GM21825 (cell line): ENCODE measurements at regions not wholly inside any gene's neighbourhood (a gene's known extent, or its start where the extent isn't known, plus 50 kb on each side); places are given as distances from the start of the nearest gene placed in this dataset.
"Not testable (repeated sequence)": the region's sequence is repeated elsewhere in the genome, so short reads cannot be mapped to it uniquely, and the experiment has no call there.

ENCODE experiments used
- ATAC-seq: cut with Tn5 transposase; IDR thresholded peaks from one replicate; pipeline ENCODE4 v1.9.1; 2021; ENCODE audit warnings: mild to moderate bottlenecking, moderate library complexity; ENCODE audit not compliant: unreplicated experiment

DNA sequence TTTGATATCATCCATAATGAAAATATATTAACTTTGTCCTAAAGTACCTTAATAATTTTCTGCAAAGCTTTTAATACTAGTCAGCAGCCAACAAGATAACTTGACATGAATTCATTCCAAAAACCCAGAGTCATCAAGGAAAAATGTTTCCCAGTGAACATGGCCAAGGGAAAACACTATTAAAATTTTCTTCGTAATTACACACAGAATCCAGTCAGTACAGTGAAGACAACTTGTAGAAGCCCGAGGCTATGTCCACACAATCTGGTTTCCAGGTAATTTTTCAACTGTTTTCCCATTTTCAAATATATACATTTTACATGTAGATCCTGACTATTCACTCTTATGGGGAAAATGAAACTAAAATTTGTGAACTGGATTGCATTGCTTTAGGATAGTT lies 600.9 kb downstream of the CDH8 start:
- ATAC-seq: no peak

DNA sequence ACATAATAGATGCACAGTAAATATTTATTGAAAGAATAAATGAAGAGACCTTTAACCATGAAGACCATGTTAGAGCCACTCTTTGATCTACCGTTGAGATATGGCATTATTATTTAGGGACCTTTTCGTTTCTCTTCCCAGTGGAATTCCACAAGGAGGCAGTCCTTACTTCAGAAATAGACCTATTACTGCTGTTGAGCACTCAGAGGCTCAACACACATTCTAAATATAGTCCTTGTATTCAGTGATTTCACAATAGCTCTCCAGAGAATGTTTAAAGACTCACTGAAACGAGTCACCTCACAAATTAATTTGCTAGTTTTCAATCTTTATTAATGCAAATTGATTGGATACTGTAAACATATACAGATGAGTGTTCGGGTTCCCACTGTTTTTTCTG lies 603.8 kb downstream of the CDH8 start:
- no peak for ATAC-seq

DNA sequence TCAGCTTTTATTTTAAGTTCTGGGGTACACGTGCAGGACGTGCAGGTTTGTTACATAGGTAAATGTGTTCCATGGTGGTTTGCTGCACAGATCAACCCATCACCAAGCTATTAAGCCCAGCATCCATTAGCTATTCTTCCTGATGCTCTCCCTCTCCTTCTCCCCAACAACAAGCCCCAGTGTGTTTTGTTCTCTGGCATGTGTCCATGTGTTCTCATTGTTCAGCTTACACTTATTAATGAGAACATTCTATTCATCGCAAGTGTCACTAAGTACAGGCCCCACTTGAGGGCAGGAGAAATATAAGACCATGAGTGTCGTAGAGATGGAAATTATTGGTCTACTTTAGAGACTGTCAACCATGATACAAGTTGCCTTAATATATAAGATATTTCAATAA lies 615.1 kb downstream of the CDH8 start:
- ATAC-seq: no peak

DNA sequence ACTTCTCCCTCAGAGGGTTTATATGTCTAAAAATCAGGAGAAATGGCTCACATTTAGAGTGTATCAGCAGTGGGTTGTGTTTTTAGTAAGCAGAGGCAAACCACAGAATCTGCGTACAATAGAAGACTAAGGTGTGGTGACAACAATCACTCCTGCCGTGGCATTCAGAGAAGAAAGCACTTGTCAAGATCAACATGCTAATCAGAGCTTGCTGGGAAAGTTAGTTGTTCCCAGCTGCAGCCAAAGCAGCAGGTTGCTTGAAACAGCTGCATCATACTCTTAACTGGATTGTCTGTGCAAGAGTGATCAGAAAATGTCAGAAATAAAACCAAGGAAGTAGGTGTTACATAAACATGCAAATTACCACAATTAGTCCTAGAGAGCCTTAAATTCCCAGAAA lies 616.4 kb downstream of the CDH8 start:
- ATAC-seq: no peak

DNA sequence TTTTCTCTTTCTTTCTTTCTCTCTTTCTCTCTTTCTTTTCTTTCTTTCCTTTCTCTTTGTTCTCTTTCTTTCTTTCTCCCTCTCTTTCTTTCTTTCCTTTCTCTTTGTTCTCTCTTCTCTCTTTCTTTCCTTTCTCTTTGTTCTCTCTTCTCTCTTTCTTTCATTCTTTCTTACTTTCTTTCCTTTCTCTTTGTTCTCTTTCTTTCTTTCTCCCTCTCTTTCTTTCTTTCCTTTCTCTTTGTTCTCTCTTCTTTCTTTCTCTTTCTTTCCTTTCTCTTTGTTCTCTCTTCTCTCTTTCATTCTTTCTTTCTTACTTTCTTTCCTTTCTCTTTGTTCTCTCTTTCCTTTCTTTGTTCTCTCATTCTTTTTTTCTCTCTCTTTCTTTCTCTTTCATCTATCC lies 617.4 kb downstream of the CDH8 start:
- not testable (repeated sequence) for ATAC-seq

DNA sequence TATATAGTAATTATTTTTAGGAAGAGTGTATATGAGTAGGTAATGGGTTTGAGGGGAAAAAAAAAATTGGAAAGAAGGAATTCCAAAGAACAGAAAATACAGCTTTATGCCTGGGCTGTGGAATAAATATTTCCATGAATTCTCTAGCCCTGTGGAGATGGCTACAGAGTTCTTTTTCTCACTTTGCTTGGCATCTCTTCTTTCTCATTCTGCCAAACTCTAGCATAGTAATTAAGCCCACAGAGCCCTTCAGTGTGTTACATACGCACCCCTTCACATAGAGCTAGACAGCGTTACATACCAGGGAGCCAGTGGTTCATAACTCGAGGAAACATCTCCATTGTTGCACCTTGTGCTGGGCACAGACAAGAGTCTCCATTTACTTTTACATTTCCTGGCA lies 621.1 kb downstream of the CDH8 start:
- no peak for ATAC-seq

DNA sequence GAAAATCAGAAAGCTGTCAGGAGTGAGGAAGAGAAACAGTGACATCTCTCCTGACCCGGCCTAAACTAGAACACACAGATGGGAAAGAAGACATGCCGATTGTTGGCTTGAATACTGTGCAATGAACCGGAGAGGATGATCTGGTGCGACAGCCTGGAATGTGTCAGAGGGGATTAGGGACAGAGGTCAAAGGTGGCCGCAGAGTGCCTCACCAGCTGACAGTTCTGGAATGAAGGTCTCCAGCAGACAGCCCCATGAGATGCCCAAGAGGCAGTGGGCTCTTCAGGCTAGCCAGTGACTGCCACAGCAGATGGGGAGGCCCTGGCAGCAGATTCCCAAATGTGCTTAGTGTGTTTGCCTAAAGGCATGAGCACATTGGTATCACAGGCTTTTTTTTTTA lies 623.2 kb downstream of the CDH8 start:
- no peak for ATAC-seq

DNA sequence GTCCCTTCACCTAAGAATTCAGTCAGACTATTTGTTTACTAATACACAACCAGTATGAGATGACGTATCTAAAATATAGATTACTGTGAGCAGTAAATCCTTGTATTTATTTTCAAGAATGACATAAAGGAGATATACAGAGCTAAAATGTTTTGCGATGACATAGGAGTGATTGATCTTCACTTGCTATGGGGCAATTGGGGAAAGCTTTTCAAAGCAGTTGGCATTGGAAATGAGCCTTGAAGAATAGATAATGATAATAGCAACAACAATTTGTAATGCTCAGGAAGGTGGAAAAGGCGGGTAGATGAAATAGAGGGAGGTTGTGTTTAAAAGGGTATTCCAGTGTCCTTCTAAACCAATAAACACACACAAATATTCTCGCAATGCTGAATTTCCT lies 623.7 kb downstream of the CDH8 start:
- no peak for ATAC-seq

DNA sequence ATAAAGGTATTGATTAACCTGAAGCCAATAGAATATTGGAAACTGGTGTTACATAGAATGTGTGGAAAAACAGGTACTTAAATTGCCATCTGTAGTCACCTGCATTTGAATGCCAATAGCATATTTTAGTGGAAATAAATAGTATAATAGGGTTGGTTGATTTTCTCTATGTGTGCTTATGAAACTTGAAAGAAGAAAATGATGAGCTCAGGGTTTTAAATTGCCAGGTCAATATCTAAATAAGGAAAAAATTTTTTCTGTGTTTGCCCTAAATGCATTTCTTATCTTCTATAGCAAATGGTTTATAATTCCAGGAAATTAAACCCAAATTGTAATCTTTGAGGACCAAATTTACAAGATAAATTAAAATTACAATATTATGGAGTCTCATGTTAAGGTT lies 626.6 kb downstream of the CDH8 start:
- no peak for ATAC-seq

DNA sequence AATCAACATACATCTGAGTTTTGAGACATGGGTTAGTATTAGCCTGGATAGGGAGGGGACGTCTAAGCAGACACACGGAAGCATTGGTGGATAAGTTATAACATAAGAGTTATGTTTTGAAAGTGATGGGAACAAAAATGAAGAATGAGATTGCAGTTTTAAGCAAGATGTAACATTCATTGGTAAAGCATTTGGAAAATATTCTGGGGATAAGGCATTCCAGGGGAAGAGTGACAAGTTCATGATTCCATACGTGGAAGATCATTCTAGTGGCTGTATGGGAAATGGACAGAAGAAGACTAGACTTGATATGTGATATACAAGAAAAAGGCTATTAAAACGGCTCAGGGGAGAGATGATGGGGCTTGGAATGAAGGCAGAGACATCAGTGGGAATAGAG lies 632.9 kb downstream of the CDH8 start:
- ATAC-seq: no peak

DNA sequence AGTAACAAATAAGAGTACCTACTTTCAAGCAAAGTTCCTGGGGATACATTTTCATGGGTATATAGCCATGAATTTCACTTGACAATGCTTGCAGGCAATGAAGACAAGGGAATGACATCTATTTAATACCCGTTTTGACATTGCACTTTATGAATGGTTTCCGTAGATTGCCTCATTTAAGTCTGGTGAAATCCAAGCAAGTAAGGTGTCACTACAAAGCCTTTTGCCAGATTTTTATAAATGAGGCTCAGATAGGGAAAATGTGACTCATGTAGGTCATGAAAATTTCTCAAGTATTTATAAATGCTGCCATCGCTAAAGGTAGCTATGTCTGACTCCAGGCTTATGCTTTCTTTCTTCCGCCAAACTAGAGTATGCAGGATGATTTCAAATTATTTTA lies 644.3 kb downstream of the CDH8 start:
- no peak for ATAC-seq

DNA sequence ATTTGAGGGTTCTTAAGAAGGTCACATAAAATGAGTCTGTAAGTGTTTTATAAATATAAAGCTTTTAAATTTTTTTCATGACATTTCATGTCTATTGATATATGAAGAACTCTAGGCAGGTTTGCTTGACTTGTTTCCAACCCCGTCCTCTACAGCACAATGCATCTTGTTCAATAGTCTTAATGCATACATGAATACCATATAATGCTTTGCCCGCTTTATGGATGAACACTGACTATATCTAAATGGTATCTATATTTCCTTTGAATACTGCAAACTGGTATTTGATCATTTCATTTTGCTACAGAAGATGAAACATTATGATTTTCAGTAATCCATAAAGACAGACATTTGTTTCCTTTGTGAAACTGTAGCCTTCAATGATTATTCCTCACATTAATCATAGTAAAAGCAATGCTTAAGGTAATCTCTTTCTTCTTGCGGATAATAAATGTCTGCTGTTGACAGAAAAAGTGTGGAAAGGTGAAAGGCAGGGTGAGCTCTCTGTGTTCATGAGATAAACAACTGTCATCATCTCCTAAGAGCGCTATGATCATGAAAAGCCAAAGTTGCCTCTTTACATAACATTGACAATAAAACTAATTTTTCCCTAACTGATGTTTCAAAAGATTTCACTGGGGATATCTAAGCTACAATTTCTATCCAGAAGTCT lies 645.1 kb downstream of the CDH8 start:
- no peak for ATAC-seq

DNA sequence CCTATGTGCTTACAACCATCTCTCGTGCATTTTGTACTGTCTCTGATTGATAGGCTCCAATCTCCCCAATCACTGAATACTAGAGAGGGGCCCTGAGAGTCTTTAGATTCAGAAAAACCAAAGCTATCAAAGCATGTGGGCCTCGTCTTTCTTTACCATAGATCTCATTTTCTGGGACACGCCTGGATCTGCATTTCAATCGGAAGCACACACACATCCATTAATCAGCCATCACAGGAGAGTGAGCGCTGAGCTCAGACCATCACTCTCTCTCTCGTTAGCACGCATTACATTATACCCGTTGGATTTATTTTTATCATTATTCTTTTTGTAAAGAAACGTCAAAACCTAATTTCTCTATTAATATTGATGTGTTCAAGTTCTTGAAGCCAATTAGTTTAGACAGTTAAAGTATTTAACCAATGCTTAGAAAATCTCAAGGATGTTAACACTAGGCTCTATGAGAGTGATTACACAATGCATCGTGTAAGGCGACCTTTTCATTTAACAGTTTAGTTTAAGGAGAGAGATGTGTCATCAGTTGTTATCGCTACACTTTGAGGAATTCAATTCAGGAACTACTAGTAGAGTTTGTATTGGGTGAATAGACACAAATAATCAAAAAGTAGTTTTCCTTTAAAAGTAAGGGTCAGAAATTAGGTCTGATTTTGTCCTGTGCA lies 650.7 kb downstream of the CDH8 start:
- ATAC-seq: no peak

DNA sequence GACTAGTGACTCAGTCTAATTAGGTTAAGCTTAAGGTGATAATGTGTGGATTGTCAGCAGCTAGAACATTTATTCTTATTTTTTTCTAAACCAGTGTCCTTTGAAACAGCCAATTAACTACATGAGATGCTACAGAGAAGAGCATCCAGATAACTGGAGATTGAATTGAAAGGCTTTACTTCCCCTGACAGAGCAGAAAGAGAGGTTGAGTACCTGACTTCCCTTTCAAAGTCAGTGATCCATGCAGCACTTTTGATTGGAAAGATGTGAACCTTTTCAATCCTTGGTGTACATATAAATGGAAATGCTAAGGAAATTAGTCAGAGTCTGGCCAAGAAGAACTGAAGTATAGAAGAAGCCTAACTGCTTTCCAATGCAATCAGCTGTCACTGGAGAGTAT lies 653.8 kb downstream of the CDH8 start:
- no peak for ATAC-seq

DNA sequence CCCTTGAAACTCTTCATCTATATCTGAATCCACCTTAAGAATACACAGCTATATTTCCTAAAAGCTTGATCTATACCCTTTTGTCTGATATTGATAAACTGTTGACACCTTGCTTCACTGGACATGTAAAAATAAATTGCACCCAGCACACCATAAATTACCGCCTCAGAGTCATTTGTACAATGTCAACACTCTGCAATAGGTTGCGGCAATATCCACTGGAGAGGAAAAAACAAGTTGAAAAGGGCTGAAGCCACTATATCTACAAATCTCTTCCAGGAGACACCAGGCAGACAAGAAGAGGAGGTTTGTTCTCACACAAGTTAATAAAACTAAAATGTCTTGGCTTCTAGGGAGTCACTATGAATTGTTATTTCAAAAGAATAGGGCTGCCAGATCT lies 656.9 kb downstream of the CDH8 start:
- ATAC-seq: no peak

DNA sequence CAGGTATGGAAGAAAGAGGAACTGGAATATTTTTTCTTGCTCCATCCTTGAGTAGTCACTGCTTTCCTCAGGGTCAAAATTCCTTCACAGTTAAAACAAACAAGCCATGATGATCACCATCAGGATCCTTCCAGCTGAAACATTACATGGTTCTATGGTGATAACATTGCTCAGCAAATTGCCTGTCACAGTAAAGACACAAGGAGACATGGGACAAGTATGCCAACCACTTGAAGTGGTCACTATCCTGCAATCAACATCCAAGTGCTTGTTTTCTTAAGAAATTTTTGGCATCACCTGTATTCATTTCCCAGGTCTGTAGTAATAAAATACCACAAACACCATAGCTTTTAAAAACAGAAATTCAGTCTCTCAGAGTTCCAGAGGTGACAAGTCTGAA lies 662.2 kb downstream of the CDH8 start:
- ATAC-seq: no peak

DNA sequence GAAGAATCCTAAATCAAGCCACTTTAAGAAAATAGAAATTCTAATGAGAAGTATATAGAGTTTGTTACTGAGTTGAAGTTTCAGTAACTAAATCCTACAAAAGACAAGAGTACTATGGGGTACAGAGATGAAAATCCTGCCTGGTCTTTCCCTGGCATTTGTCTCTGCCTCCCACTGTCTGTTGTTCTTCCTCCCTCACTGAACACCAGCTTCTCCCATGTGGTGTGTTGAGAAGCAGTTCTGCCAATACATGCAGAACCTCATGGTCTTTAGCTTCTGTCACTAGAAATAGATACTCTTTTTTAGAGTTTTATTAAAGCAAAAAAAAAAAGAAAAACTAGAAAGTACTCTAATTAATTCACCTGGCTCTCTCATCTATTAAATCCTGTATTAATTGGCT lies 664.4 kb downstream of the CDH8 start:
- ATAC-seq: no peak

DNA sequence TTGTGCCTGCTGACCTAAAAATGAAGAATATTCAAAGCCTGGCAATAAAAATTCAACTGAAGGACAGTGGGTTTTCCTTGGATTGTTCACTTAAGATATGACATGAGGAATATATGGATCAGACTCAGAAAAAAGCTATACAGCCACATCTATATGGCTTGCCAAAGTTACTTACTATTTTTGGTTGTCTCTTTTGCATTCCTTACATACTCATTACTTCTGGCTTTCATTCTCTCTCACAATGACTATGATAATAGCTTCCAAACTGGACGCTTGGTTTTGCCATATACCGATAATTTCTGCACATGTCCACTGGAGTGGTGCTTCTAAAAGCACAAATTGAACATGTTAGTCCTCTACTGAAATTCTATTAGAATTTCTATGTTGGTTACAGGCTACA lies 664.9 kb downstream of the CDH8 start:
- no peak for ATAC-seq

DNA sequence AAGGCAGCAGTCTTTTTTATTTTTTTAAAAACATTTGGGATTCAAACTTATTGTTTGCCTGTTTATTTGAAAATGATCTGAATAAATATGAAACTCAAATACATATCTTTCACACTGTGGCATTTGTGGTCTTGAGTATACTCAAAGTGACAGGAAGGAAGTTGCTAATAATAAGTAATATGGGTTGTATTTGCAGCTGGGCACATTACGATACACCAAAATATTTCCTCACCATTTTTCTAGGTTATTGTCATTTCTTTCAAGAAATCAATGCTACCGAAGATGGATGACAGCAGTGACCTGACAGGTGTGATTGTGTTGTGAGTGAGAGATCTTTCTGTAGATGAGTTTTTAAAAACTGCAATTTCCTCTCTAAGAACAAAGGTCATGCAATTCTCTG lies 665.7 kb downstream of the CDH8 start:
- no peak for ATAC-seq

DNA sequence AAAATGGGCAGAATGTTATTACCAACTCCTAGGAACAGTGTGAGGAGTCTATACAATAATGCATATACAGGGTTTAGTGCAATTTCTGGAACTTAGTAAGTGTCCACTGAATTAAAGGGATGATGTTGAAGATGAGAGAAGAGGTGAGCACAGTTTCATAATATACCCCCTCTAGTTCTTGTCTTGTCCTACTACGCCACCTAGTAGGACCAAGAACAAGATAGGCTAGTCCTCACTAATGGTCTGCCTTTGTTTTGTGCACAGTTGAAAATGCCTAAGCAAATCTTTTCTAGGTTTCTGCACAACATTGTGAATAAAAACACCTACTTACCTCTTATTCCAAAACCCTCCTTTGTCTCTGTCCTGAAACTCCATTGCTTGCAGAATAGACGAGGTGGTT lies 670.2 kb downstream of the CDH8 start:
- no peak for ATAC-seq

DNA sequence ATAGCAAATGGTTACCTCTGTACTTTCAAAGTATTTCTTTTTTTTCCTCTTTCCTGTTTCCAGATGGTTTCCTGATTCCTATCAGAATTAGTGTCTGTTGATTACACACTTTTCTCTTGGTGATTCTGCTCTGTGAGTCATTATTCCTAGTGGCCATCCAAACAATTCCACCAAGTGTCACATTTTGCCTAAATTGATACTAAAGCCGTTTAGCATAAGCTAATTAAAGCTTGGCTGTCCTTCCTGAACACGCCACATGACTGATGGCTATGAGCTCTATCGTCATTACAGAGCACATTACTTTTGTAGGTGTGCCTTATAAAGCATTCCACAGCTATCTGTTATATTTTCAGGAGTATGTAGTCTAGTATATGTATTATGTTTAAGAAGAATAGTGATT lies 671.2 kb downstream of the CDH8 start:
- no peak for ATAC-seq

DNA sequence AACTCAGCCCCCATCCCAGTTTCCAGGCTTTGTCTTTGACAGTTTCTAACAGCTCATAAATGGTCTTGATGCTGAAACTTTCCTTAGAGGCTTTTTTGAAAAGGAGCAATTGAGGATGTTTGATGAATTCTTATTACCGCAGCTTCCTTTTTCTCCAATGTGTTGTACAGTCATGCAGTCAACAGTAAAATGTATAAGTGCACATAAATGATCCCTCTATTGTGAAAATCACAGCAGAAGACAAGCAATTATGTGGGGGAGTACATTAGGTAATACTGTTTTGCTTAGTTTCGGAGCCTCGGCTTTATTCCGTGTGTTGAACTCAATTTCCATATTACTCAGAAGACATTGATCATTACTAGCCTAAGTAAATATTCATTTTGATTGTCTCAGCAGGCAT lies 673.7 kb downstream of the CDH8 start:
- no peak for ATAC-seq

DNA sequence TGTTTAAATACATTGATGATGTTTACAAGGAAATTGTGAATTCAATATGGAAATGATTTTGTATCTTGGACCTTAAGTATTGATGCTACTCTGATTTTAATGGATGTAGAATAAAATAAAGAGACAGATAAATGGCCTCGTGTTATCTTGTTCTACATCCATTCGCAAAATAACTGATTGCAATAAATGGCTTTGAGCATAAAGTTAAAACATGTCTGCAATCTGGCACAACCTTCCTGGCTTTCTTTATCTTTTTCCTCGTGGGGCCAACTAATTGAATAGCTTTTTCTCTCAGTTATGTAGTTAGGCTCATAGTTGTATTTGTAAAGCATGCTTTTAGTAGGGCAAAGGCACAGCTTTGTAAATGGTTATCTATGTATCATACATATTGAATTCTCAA lies 691.4 kb downstream of the CDH8 start:
- ATAC-seq: no peak
